Psoas muscle (tissue), 7 donors: ENCODE measurements at regions not wholly inside any gene's neighbourhood (a gene's known extent, or its start where the extent isn't known, plus 50 kb on each side); places are given as distances from the start of the nearest gene placed in this dataset.

Source experiments
- ATAC-seq, 4 donors: fragments of 200-7000 bp; cut with Tn5 transposase; one replicate each; pipeline ENCODE4 v1.9.1; 2020; ENCODE audit warnings: moderate library complexity in 3 of 4, mild to moderate bottlenecking in 2 of 4
- DNase-seq, 2 donors: peaks; one replicate each; pipeline ENCODE4 v3.0.0-alpha.2; 2020
- H3K27ac ChIP-seq: fragments of 200-600 bp; one replicate; pipeline ENCODE4 v1.8.0; 2022
- H3K27me3 ChIP-seq, 3 donors: fragments of 200-600 bp in 1 of 3; one replicate each; pipeline versions ENCODE4 v1.6.1 to v1.8.0; 2013 to 2022; ENCODE audit warnings: low read length in 2 of 3, mild to moderate bottlenecking in 2 of 3, moderate library complexity in 1 of 3; ENCODE audit not compliant: insufficient read depth in 3 of 3
- H3K36me3 ChIP-seq, 2 donors: fragments of 200-600 bp in 1 of 2; one replicate each; pipeline versions ENCODE4 v1.6.1 to v1.8.0; 2013 to 2022; ENCODE audit warnings: low read depth in 1 of 2, mild to moderate bottlenecking in 1 of 2, moderate library complexity in 1 of 2; ENCODE audit not compliant: insufficient read depth in 1 of 2
- H3K4me1 ChIP-seq: fragments of 200-600 bp; one replicate; pipeline ENCODE4 v1.8.0; 2022
- H3K4me3 ChIP-seq: fragments of 200-600 bp; one replicate; pipeline ENCODE4 v1.8.0; 2022; ENCODE audit warnings: mild to moderate bottlenecking
- H3K9me3 ChIP-seq: fragments of 200-600 bp; one replicate; pipeline ENCODE4 v1.8.0; 2022
- WGBS, 3 donors: extraction: QIAGEN DNeasy Blood & Tissue Kit; methylation state at CpG; one replicate each; pipeline versions ENCODE4 v1.1.6 to v1.1.7; 2013; 5-methylcytosine and 5-hydroxymethylcytosine counted together
- intact Hi-C, 2 donors: fragments of 100-400 bp; cut with DNase I; formaldehyde crosslinking; loops; one replicate each; pipeline versions ENCODE4 v1.11.0 to v1.14.2; 2022
- TF ChIP-seq, protein P1 (sequence below): fragments of 200-600 bp; IDR thresholded peaks from one replicate; pipeline ENCODE4 v1.8.0; 2022; ENCODE audit warnings: antibody characterized with exemption
- donor health status: healthy with polysubstance abuse.
- donor health status: DM: no; HTN: no; CAD: no; lungs with moderate emphysema.
- donor health status: Bipolar disorder and iron deficiency.
- donor health status: healthy.
- donor health status: DM: yes; HTN: yes; CAD: no.
- donor health status: DM: no; HTN: no; CAD: no.
- donor health status: DM: yes; HTN: yes; CAD: no.

DNA sequence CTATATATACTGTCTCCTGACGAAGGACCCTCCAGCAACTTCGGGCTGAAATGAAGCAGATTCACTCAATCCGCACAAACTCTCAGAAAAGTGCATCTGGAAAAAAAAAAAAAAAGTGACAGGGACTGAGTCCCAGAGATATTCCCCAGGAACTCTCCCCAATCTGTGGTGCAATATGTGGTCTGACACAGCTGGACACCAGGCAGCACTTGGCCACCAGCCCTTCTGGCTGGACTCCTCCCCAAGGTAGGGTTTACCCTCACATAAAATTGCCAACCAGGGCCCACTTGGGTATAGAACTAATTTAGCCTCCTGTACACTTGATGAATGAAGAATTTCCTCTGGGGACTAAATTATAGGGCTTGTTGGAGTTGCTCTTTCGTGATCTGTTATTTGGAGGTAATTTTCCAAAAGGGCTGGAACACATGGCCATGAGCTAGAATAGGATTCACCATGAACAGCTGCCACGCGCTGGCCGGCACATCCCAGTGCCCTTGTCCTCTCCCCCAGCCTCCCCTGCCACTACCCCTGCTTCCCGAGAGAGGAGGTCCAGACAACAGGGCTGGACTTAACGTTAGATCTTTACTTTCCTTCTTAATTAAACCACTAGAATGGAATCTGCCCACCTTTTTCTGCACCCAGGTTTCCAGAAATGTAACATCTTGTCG, 379.2 kb downstream of the BMP2 start:
- H3K4me1 ChIP-seq, result no peaks in the 10 kb centered on the region
- H3K9me3 ChIP-seq, result no peaks in the 10 kb centered on the region
- ATAC-seq (no peak), DNase-seq (peak in 1 of 2 donors; percentile 55)
- no peak overlapping the region for H3K4me3 ChIP-seq
- 55 to 68% (median 56%) methylated on average over 10 of the region's 10 CpGs for WGBS, 3 donors
- intact Hi-C loops, result no loop called here
- TF ChIP-seq, protein P1, sequence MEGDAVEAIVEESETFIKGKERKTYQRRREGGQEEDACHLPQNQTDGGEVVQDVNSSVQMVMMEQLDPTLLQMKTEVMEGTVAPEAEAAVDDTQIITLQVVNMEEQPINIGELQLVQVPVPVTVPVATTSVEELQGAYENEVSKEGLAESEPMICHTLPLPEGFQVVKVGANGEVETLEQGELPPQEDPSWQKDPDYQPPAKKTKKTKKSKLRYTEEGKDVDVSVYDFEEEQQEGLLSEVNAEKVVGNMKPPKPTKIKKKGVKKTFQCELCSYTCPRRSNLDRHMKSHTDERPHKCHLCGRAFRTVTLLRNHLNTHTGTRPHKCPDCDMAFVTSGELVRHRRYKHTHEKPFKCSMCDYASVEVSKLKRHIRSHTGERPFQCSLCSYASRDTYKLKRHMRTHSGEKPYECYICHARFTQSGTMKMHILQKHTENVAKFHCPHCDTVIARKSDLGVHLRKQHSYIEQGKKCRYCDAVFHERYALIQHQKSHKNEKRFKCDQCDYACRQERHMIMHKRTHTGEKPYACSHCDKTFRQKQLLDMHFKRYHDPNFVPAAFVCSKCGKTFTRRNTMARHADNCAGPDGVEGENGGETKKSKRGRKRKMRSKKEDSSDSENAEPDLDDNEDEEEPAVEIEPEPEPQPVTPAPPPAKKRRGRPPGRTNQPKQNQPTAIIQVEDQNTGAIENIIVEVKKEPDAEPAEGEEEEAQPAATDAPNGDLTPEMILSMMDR, result no peak
- no peaks in the 10 kb centered on the region for H3K36me3 ChIP-seq
- H3K27me3 ChIP-seq, result no peaks in the 10 kb centered on the region
- no peak overlapping the region for H3K27ac ChIP-seq

DNA sequence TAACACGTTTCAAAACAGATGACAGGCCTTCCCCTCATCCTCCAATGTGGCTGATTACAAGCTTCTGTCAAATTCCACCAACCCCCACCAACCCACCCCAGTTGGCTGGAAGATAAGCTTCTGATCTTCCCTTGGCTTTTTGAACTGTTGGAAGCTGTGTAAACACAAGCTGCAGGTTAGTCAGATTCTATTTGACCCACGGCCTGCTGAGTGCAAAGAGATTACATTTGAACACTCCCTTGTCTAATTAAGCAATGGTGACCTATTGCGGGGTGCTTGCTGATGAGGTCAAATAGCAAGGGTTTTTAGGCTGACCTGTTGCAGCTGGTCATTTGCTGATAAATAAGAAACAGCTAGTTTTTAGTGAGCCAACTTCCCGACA, 379.7 kb downstream of the BMP2 start:
- intact Hi-C loops, result no loop called here
- ATAC-seq, result no peak
- H3K4me1 ChIP-seq, result no peaks in the 10 kb centered on the region
- no peaks in the 10 kb centered on the region for H3K27me3 ChIP-seq
- no peak overlapping the region for H3K4me3 ChIP-seq
- no peak for DNase-seq
- no peaks in the 10 kb centered on the region for H3K36me3 ChIP-seq
- TF ChIP-seq, protein P1, result no peak
- WGBS, 3 donors, result 25 to 30% (median 28%) methylated on average over 4 of the region's 4 CpGs
- H3K27ac ChIP-seq, result no peak overlapping the region
- no peaks in the 10 kb centered on the region for H3K9me3 ChIP-seq

DNA sequence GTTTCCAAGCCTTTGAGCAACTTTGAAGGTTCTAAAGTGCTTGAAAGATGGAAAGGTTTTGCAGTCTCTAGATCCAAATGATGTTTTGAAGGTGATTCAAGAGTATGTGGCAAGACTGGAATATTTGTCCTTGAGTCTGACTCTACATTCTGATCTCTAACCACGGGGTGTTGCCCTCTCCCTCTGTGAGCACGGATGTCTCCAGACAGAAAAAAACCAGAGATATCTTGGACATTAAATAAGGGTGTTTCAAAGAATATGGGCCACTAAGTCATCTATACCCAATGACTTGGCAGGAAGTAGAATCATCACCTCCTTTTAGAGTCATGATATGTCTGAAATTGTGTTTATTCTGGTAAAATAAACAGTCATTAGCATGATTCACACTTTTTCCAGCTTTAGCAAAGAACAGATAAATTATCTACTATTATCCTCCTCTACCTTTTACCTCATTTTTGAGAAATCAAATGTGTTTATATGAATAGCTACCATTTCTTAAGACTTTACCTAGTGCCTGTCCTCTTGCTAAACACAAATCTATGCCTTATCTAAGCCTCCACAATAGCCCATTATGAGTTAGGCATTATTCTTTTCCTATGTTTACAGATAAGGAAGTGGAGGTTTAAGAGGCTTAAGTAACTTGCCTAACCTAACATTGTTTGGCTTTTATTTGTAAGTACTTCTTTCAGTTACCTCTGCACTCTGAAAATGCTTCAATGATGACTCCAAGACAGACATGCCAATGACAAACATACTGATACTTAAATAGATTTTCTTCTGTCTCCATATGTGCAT, 384.4 kb downstream of the BMP2 start:
- Histone ChIP-seq H3K27ac (no peak overlapping the region), H3K27me3 (no peaks in the 10 kb centered on the region), H3K36me3 (no peaks in the 10 kb centered on the region), H3K4me1 (no peaks in the 10 kb centered on the region), H3K9me3 (no peaks in the 10 kb centered on the region), H3K4me3 (no peak overlapping the region)
- DNase-seq, result no peak
- 61 to 79% (median 76%) methylated on average over 2 of the region's 2 CpGs for WGBS, 3 donors
- intact Hi-C loops, result no loop called here
- no peak for ATAC-seq
- TF ChIP-seq, protein P1, result no peak

DNA sequence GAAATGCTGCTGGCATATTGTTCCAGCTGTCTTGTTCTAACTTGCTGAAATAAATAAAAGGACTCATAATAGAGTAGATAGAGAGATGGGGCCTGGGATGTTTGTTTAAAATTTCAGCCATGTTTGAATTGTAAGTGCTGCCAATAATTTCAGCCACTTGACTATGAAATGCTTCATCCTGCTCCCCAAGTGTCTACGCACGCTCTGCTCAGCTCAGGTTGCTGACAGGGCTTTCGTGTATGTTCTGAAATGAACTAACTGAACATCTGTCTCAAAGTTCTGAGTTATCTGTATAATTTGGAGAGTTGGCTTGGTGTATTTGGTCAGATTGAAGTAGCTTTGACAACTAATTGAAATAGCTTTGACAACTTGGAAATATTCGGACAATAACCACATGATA, 387.8 kb downstream of the BMP2 start:
- Histone ChIP-seq H3K27ac (no peak overlapping the region), H3K4me1 (no peaks in the 10 kb centered on the region), H3K36me3 (no peaks in the 10 kb centered on the region), H3K9me3 (no peaks in the 10 kb centered on the region), H3K4me3 (no peak overlapping the region), H3K27me3 (no peaks in the 10 kb centered on the region)
- DNase-seq (no peak), ATAC-seq (no peak)
- TF ChIP-seq, protein P1, result no peak
- WGBS, 3 donors, result 67 to 84% (median 81%) methylated on average over 4 of the region's 4 CpGs
- intact Hi-C loops, result no loop called here
